OCI-LY7 (cell line): ENCODE measurements at regions not wholly inside any gene's neighbourhood (a gene's known extent, or its start where the extent isn't known, plus 50 kb on each side); places are given as distances from the start of the nearest gene placed in this dataset.

Source experiments
- BruUV-seq: library from RNA; stranded (reverse); fragments of 400-500 nt; replicated peaks from 2 replicates; lab custom pipeline; 2021; lab: Mats Ljungman, UMichigan
- CTCF ChIA-PET: fragments of 300-600 bp; sonication (Branson Sonifier 250); formaldehyde crosslinking; loops from one replicate; lab custom pipeline; 2022; ENCODE audit warnings: antibody characterized with exemption; ENCODE audit not compliant: unreplicated experiment; lab: Charles Lee
- POLR2A ChIA-PET: fragments of 300-600 bp; sonication (Branson Sonifier 250); formaldehyde crosslinking; loops from one replicate; lab custom pipeline; 2022; ENCODE audit warnings: antibody characterized with exemption; lab: Charles Lee
- DNase-seq: peaks from one replicate; pipeline ENCODE4 v3.0.0-alpha.2; 2015; ENCODE audit warnings: low spot score
- H2AFZ ChIP-seq: fragments of 200-600 bp; sonication (generic), shearing (Covaris generic); 2 replicates; pipeline ENCODE4 v1.6.1; 2014; ENCODE audit warnings: mild to moderate bottlenecking, antibody characterized with exemption, low read length, moderate library complexity
- H3K27ac ChIP-seq: fragments of 200-600 bp; sonication (generic); 2 replicates; pipeline ENCODE4 v1.5.1; 2014; ENCODE audit warnings: mixed run types, low read depth, mild to moderate bottlenecking, moderate library complexity, low read length, inconsistent platforms; ENCODE audit not compliant: poor library complexity, severe bottlenecking
- H3K36me3 ChIP-seq: fragments of 200-600 bp; sonication (generic); 2 replicates; pipeline ENCODE4 v1.6.1; 2014; ENCODE audit warnings: mild to moderate bottlenecking, antibody characterized with exemption, low read length, moderate library complexity, mixed read lengths; ENCODE audit not compliant: insufficient read depth
- H3K4me1 ChIP-seq: fragments of 200-600 bp; sonication (generic); 2 replicates; pipeline ENCODE4 v1.5.1; 2014; ENCODE audit warnings: mild to moderate bottlenecking, low read length; ENCODE audit not compliant: insufficient read depth, poor library complexity, severe bottlenecking
- H3K4me2 ChIP-seq: fragments of 200-600 bp; sonication (generic); 2 replicates; pipeline ENCODE4 v1.6.1; 2014; ENCODE audit warnings: mild to moderate bottlenecking, low read length
- H3K4me3 ChIP-seq: fragments of 200-600 bp; sonication (generic); 2 replicates; pipeline ENCODE4 v1.5.1; 2014; ENCODE audit warnings: mild to moderate bottlenecking, low read depth, low read length; ENCODE audit not compliant: poor library complexity, severe bottlenecking
- H3K79me2 ChIP-seq: fragments of 200-600 bp; sonication (generic); 2 replicates; pipeline ENCODE4 v1.6.1; 2016; ENCODE audit warnings: low read depth, mild to moderate bottlenecking, low read length, moderate library complexity, mixed read lengths; ENCODE audit not compliant: insufficient read depth
- H3K9me2 ChIP-seq: fragments of 200-600 bp; sonication (generic); 2 replicates; pipeline ENCODE4 v1.6.1; 2016; ENCODE audit warnings: mild to moderate bottlenecking, low read length, mixed read lengths; ENCODE audit not compliant: insufficient read depth
- H3K9me3 ChIP-seq: fragments of 200-600 bp; sonication (generic); 2 replicates; pipeline ENCODE4 v1.6.1; 2014; ENCODE audit warnings: mild to moderate bottlenecking, mixed run types, low read length, mixed read lengths
- H4K20me1 ChIP-seq: fragments of 200-600 bp; sonication (generic); 2 replicates; pipeline ENCODE4 v1.6.1; 2014; ENCODE audit warnings: mild to moderate bottlenecking, antibody characterized with exemption, low read length, moderate library complexity, mixed read lengths; ENCODE audit not compliant: insufficient read depth
- EZH2phosphoT487 ChIP-seq: fragments of 200-600 bp; sonication (generic); IDR thresholded peaks from 2 replicates; pipeline ENCODE4 v1.6.1; 2018; ENCODE audit warnings: low read depth, borderline replicate concordance, mild to moderate bottlenecking, mixed run types, antibody characterized with exemption, low read length, moderate library complexity, mixed read lengths
- intact Hi-C: fragments of 100-400 bp; cut with micrococcal nuclease; formaldehyde crosslinking; loops from one replicate; pipeline ENCODE4 v1.10.0; 2022; ENCODE audit not compliant: unreplicated experiment
- TF ChIP-seq, protein P1 (sequence below): fragments of 200-600 bp; sonication (generic); conservative IDR thresholded peaks from 2 replicates; pipeline ENCODE4 v1.5.1; 2014; ENCODE audit warnings: mild to moderate bottlenecking, antibody characterized with exemption, low read length, moderate library complexity, mixed read lengths

GRCh38 chr2:21519821-21520220 is 396.1 kb downstream of the TDRD15 start:
- Histone ChIP-seq H3K4me2 (no peak overlapping the region), H3K27ac (no peak overlapping the region), H4K20me1 (no peaks in the 10 kb centered on the region), H3K79me2 (no peaks in the 10 kb centered on the region), H3K4me1 (no peaks in the 10 kb centered on the region), H3K9me2 (no peaks in the 10 kb centered on the region), H3K4me3 (no peak overlapping the region), H3K36me3 (no peaks in the 10 kb centered on the region), H2AFZ (no peak overlapping the region), H3K9me3 (no peaks in the 10 kb centered on the region)
- ChIA-PET POLR2A (no interaction called here), CTCF (no interaction called here)
- BruUV-seq, result no TSS peak
- DNase-seq, result no peak
- TF ChIP-seq, protein P1, sequence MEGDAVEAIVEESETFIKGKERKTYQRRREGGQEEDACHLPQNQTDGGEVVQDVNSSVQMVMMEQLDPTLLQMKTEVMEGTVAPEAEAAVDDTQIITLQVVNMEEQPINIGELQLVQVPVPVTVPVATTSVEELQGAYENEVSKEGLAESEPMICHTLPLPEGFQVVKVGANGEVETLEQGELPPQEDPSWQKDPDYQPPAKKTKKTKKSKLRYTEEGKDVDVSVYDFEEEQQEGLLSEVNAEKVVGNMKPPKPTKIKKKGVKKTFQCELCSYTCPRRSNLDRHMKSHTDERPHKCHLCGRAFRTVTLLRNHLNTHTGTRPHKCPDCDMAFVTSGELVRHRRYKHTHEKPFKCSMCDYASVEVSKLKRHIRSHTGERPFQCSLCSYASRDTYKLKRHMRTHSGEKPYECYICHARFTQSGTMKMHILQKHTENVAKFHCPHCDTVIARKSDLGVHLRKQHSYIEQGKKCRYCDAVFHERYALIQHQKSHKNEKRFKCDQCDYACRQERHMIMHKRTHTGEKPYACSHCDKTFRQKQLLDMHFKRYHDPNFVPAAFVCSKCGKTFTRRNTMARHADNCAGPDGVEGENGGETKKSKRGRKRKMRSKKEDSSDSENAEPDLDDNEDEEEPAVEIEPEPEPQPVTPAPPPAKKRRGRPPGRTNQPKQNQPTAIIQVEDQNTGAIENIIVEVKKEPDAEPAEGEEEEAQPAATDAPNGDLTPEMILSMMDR, result no peak
- no peak for TF ChIP-seq EZH2phosphoT487
- intact Hi-C loops, result no loop called here

GRCh38 chr2:21535826-21536225 is 412.1 kb downstream of the TDRD15 start:
- no peak overlapping the region for H2AFZ ChIP-seq
- intact Hi-C loops, result no loop called here
- peaks cover 19% of the 10 kb centered on the region for H3K9me3 ChIP-seq
- TF ChIP-seq, protein P1, result no peak
- no peak for TF ChIP-seq EZH2phosphoT487
- H3K79me2 ChIP-seq, result no peaks in the 10 kb centered on the region
- no peak overlapping the region for H3K4me3 ChIP-seq
- no TSS peak for BruUV-seq
- no peak overlapping the region for H3K27ac ChIP-seq
- no peaks in the 10 kb centered on the region for H3K4me1 ChIP-seq
- no peak overlapping the region for H3K4me2 ChIP-seq
- no peaks in the 10 kb centered on the region for H4K20me1 ChIP-seq
- peak; percentile 10 for DNase-seq
- no peaks in the 10 kb centered on the region for H3K36me3 ChIP-seq
- CTCF ChIA-PET, result no interaction called here
- H3K9me2 ChIP-seq, result no peaks in the 10 kb centered on the region
- POLR2A ChIA-PET, result no interaction called here

GRCh38 chr2:21539685-21540084 is 415.9 kb downstream of the TDRD15 start:
- no peaks in the 10 kb centered on the region for H4K20me1 ChIP-seq
- H3K9me3 ChIP-seq, result peaks cover 12% of the 10 kb centered on the region
- POLR2A ChIA-PET, result interaction anchor here (0.6 to 0.7 kb wide), 2 partner anchors 10 to 216 kb away, joined by 3 read pairs; no protein-coding TSS in a partner anchor
- no peaks in the 10 kb centered on the region for H3K4me1 ChIP-seq
- CTCF ChIA-PET, result no interaction called here
- H3K27ac ChIP-seq, result no peak overlapping the region
- H2AFZ ChIP-seq, result no peak overlapping the region
- H3K4me3 ChIP-seq, result no peak overlapping the region
- no peak for DNase-seq
- H3K36me3 ChIP-seq, result no peaks in the 10 kb centered on the region
- intact Hi-C loops, result no loop called here
- no peaks in the 10 kb centered on the region for H3K79me2 ChIP-seq
- TF ChIP-seq, protein P1, result no peak
- TF ChIP-seq EZH2phosphoT487, result no peak
- no TSS peak for BruUV-seq
- no peak overlapping the region for H3K4me2 ChIP-seq
- no peaks in the 10 kb centered on the region for H3K9me2 ChIP-seq
